H1 (cell line): ENCODE measurements at regions not wholly inside any gene's neighbourhood (a gene's known extent, or its start where the extent isn't known, plus 50 kb on each side); places are given as distances from the start of the nearest gene placed in this dataset.

Source experiments
- CTCF ChIA-PET: fragments of 300-600 bp; sonication (Branson Sonifier 250); formaldehyde crosslinking; loops from one replicate; lab custom pipeline; 2021; ENCODE audit not compliant: partially characterized antibody; lab: Charles Lee
- POLR2A ChIA-PET: fragments of 300-600 bp; sonication (Branson Sonifier 250); formaldehyde crosslinking; loops from one replicate; lab custom pipeline; 2021; ENCODE audit warnings: inconsistent platforms; ENCODE audit not compliant: partially characterized antibody; lab: Charles Lee
- DNase-seq, 2 experiments: peaks; one replicate each; pipeline versions ENCODE4 v3.0.0 to v3.0.0-alpha.2; 2010 to 2022; ENCODE audit warnings: low spot score in 2 of 2, low read depth in 1 of 2, mixed read lengths in 1 of 2
- FAIRE-seq: peaks from 2 replicates; lab custom pipeline; 2011; peaks lifted over from hg19 to GRCh38; lab: Jason Lieb, UNC
- H2AFZ ChIP-seq: 2 replicates; pipeline ENCODE4 v1.8.1; 2012; ENCODE audit warnings: low read length, inconsistent platforms
- H2AK5ac ChIP-seq: 2 replicates; pipeline ENCODE4 v1.6.1; 2013; ENCODE audit warnings: low read depth, low read length
- H2BK120ac ChIP-seq: replicated peaks from 2 replicates; pipeline ENCODE3; 2013; ENCODE audit warnings: low read depth, low read length, inconsistent platforms
- H2BK12ac ChIP-seq: 2 replicates; pipeline ENCODE4 v1.6.1; 2013; ENCODE audit warnings: low read depth, low read length
- H2BK15ac ChIP-seq: 2 replicates; pipeline ENCODE4 v1.6.1; 2013; ENCODE audit warnings: low read length
- H2BK20ac ChIP-seq: 2 replicates; pipeline ENCODE4 v1.6.1; 2013; ENCODE audit warnings: low read length
- H2BK5ac ChIP-seq: 2 replicates; pipeline ENCODE4 v1.6.1; 2013; ENCODE audit warnings: low read depth, low read length
- H3K14ac ChIP-seq: 2 replicates; pipeline ENCODE4 v1.6.1; 2013; ENCODE audit warnings: inconsistent platforms; ENCODE audit not compliant: insufficient read length
- H3K18ac ChIP-seq: 2 replicates; pipeline ENCODE4 v1.6.1; 2013; ENCODE audit warnings: low read length; ENCODE audit errors: extremely low read depth
- H3K23ac ChIP-seq: 2 replicates; pipeline ENCODE4 v1.6.1; 2013; ENCODE audit warnings: inconsistent platforms; ENCODE audit not compliant: insufficient read length
- H3K23me2 ChIP-seq: 2 replicates; pipeline ENCODE4 v1.6.1; 2013; ENCODE audit warnings: low read depth, low read length
- H3K27ac ChIP-seq: 2 replicates; pipeline ENCODE4 v1.6.1; 2011; ENCODE audit warnings: low read depth, low read length, inconsistent platforms
- H3K27me3 ChIP-seq, 4 experiments: replicated peaks in 1 of 4; 1 replicate in 1 of 4; 2 replicates in 3 of 4; pipeline versions ENCODE4 v1.6.1 to v1.8.1; 2011 to 2013; ENCODE audit warnings: low read length in 3 of 4, mild to moderate bottlenecking in 3 of 4, inconsistent platforms in 2 of 4, mixed read lengths in 2 of 4, moderate library complexity in 1 of 4; ENCODE audit not compliant: control insufficient read depth in 3 of 4, insufficient read depth in 3 of 4; ENCODE audit errors: extremely low read depth in 1 of 4
- H3K36me3 ChIP-seq, 4 experiments: 2 replicates each; pipeline versions ENCODE4 v1.6.1 to v1.8.1; 2011 to 2013; ENCODE audit warnings: mild to moderate bottlenecking in 4 of 4, low read length in 3 of 4, moderate library complexity in 2 of 4, control low read depth in 1 of 4, inconsistent platforms in 1 of 4; ENCODE audit not compliant: insufficient read depth in 4 of 4, control insufficient read depth in 2 of 4
- H3K4ac ChIP-seq: replicated peaks from 2 replicates; pipeline ENCODE3; 2013; ENCODE audit warnings: low read length, low read depth, mixed read lengths, inconsistent platforms; ENCODE audit not compliant: insufficient read length
- H3K4me1 ChIP-seq, 4 experiments: replicated peaks in 1 of 4; 1 replicate in 1 of 4; 2 replicates in 3 of 4; pipeline versions ENCODE4 v1.6.1 to v1.8.1; 2011 to 2013; ENCODE audit warnings: low read length in 3 of 4, inconsistent platforms in 2 of 4, mixed read lengths in 1 of 4; ENCODE audit not compliant: insufficient read depth in 4 of 4, control insufficient read depth in 3 of 4
- H3K4me2 ChIP-seq, 2 experiments: 2 replicates each; pipeline versions ENCODE4 v1.6.1 to v1.8.1; 2011 to 2013; ENCODE audit warnings: low read depth in 2 of 2, low read length in 2 of 2, control low read depth in 1 of 2, inconsistent platforms in 1 of 2, mild to moderate bottlenecking in 1 of 2; ENCODE audit not compliant: insufficient read depth in 1 of 2
- H3K4me3 ChIP-seq, 4 experiments: fragments of 200-600, 300-600 bp in 1 of 4; sonication (generic), shearing (Covaris generic), sonication (Bioruptor Twin) in 1 of 4; 2 replicates each; pipeline versions ENCODE4 v1.5.1 to v1.8.1; 2011 to 2016; ENCODE audit warnings: low read length in 4 of 4, low read depth in 3 of 4, control low read depth in 2 of 4, inconsistent platforms in 2 of 4, mild to moderate bottlenecking in 2 of 4, mixed read lengths in 1 of 4, moderate library complexity in 1 of 4; ENCODE audit not compliant: insufficient read depth in 2 of 4; ENCODE audit errors: extremely low read depth in 1 of 4
- H3K56ac ChIP-seq: replicated peaks from 2 replicates; pipeline ENCODE3; 2013; ENCODE audit warnings: low read depth, mild to moderate bottlenecking, mixed read lengths, low read length, inconsistent platforms; ENCODE audit not compliant: insufficient read length
- H3K79me1 ChIP-seq: 2 replicates; pipeline ENCODE4 v1.6.1; 2013; ENCODE audit warnings: low read depth, low read length, control low read depth
- H3K79me2 ChIP-seq, 2 experiments: 2 replicates each; pipeline versions ENCODE4 v1.6.1 to v1.8.1; 2012 to 2013; ENCODE audit warnings: low read length in 2 of 2, mild to moderate bottlenecking in 2 of 2, inconsistent platforms in 1 of 2; ENCODE audit not compliant: insufficient read depth in 2 of 2, control insufficient read depth in 1 of 2
- H3K9ac ChIP-seq, 4 experiments: replicated peaks in 1 of 4; 1 replicate in 1 of 4; 2 replicates in 3 of 4; pipeline versions ENCODE4 v1.6.1 to v1.8.1; 2011 to 2013; ENCODE audit warnings: low read depth in 3 of 4, low read length in 3 of 4, control low read depth in 2 of 4, mild to moderate bottlenecking in 2 of 4, moderate library complexity in 2 of 4, inconsistent platforms in 1 of 4; ENCODE audit errors: extremely low read depth in 1 of 4
- H3K9me3 ChIP-seq, 2 experiments: 2 replicates each; pipeline versions ENCODE4 v1.6.1 to v1.8.1; 2012 to 2013; ENCODE audit warnings: mild to moderate bottlenecking in 2 of 2, moderate library complexity in 2 of 2, control low read depth in 1 of 2, inconsistent platforms in 1 of 2, low read depth in 1 of 2, low read length in 1 of 2, mixed read lengths in 1 of 2; ENCODE audit not compliant: insufficient read depth in 2 of 2
- H4K20me1 ChIP-seq, 2 experiments: replicated peaks in 1 of 2; 2 replicates each; pipeline versions ENCODE3 to v1.8.1; 2011 to 2013; ENCODE audit warnings: inconsistent platforms in 2 of 2, low read length in 2 of 2, mild to moderate bottlenecking in 1 of 2; ENCODE audit not compliant: insufficient read depth in 2 of 2, control insufficient read depth in 1 of 2
- H4K5ac ChIP-seq: 2 replicates; pipeline ENCODE4 v1.6.1; 2013; ENCODE audit warnings: low read length, low read depth, mixed read lengths, inconsistent platforms; ENCODE audit not compliant: insufficient read length
- H4K8ac ChIP-seq: 2 replicates; pipeline ENCODE4 v1.8.0; 2013; ENCODE audit warnings: mild to moderate bottlenecking, moderate library complexity, low read length, inconsistent platforms; ENCODE audit not compliant: insufficient read depth; ENCODE audit errors: extremely low read depth
- H4K91ac ChIP-seq: replicated peaks from 2 replicates; pipeline ENCODE3; 2013; ENCODE audit warnings: low read length, mixed read lengths, inconsistent platforms; ENCODE audit not compliant: insufficient read length
- ASH2L ChIP-seq: fragments of 200-600, 300-600 bp; sonication (generic); IDR thresholded peaks from one replicate; pipeline ENCODE4 v1.7.1; 2017; ENCODE audit warnings: low read length
- JUND ChIP-seq: IDR thresholded peaks from 2 replicates; pipeline ENCODE4 v1.6.1; 2011; ENCODE audit warnings: mild to moderate bottlenecking, improper control_type of control experiment, low read length
- WGBS, 2 experiments: shearing (Covaris generic) in 1 of 2; methylation state at CpG; one replicate each; pipeline versions ENCODE4 v1.1.6 to v1.1.7; 2013 to 2015; ENCODE audit warnings: low lambda C conversion rate in 2 of 2, mixed read lengths in 2 of 2, inconsistent platforms in 1 of 2, low coverage in 1 of 2, missing lambda C conversion rate in 1 of 2; ENCODE audit not compliant: insufficient replicate concordance in 2 of 2, insufficient coverage in 1 of 2, insufficient read length in 1 of 2; ENCODE audit errors: extremely low coverage in 1 of 2, missing lambda C conversion rate in 1 of 2; 5-methylcytosine and 5-hydroxymethylcytosine counted together

- peaks cover 0 to 5% of the 10 kb centered on the region in 2 experiments; a peak in 1 of 4 replicates for H3K9me3 ChIP-seq
- WGBS, 2 experiments: 84% methylated on average over 4 of the region's 4 CpGs; no CpG with 5 or more reads in 1 of the 2 experiments
Observed at GRCh38 chr10:78648256-78648860, 420.4 kb upstream of the ZMIZ1 start.

More at GRCh38 chr10:78648256-78648860, 420.4 kb upstream of the ZMIZ1 start:
- Histone ChIP-seq H3K4ac (no peak overlapping the region), H4K91ac (no peak overlapping the region), H3K27me3 (no peaks in the 10 kb centered on the region), H3K4me1 (no peaks in the 10 kb centered on the region), H2BK120ac (no peak overlapping the region), H3K4me2 (no peak overlapping the region), H3K18ac (no peak overlapping the region), H3K36me3 (no peaks in the 10 kb centered on the region), H3K23ac (no peak overlapping the region), H2AFZ (no peak overlapping the region), H2BK15ac (no peak overlapping the region), H2AK5ac (no peak overlapping the region), H3K27ac (no peak overlapping the region), H4K20me1 (no peaks in the 10 kb centered on the region), H2BK12ac (no peak overlapping the region), H3K9ac (no peak overlapping the region), H3K56ac (no peak overlapping the region), H4K5ac (no peak overlapping the region), H3K4me3 (no peak overlapping the region), H3K14ac (no peak overlapping the region), H3K23me2 (no peaks in the 10 kb centered on the region), H2BK5ac (no peak overlapping the region), H3K79me2 (no peaks in the 10 kb centered on the region), H4K8ac (no peak overlapping the region), H3K79me1 (no peaks in the 10 kb centered on the region), H2BK20ac (no peak overlapping the region)
- CTCF ChIA-PET: interaction anchor here (1.5 to 2.0 kb wide), 2 partner anchors 16 to 17 kb away, joined by 4 read pairs; no protein-coding TSS in a partner anchor
- POLR2A ChIA-PET: no interaction called here
- DNase-seq: no peak
- TF ChIP-seq JUND: no peak
- TF ChIP-seq ASH2L: no peak
- FAIRE-seq: no peak
